K562 (cell line): ENCODE measurements at regions not wholly inside any gene's neighbourhood (a gene's known extent, or its start where the extent isn't known, plus 50 kb on each side); places are given as distances from the start of the nearest gene placed in this dataset.

Experiments used
- CC2D1A ChIP-seq: fragments of 450-650 bp; IDR thresholded peaks from 2 replicates; pipeline ENCODE4 v1.6.1; 2017; ENCODE audit warnings: mild to moderate bottlenecking
- CREM ChIP-seq: IDR thresholded peaks from 2 replicates; pipeline ENCODE4 v1.6.1; 2014; ENCODE audit warnings: antibody characterized with exemption, low read depth
- FOXA3 ChIP-seq, 2 experiments: fragments of 450-650 bp in 1 of 2; sonication (generic) in 1 of 2; formaldehyde crosslinking; IDR thresholded peaks in 1 of 2; conservative IDR thresholded peaks in 1 of 2; 2 replicates each; pipeline versions ENCODE4 v1.4.0 to v1.8.0; 2020 to 2022; ENCODE audit warnings: mild to moderate bottlenecking in 2 of 2, missing genetic modification reagents in 1 of 2
- LCOR ChIP-seq: sonication (generic); formaldehyde crosslinking; IDR thresholded peaks from 2 replicates; pipeline ENCODE4 v1.8.0; 2022; ENCODE audit warnings: mild to moderate bottlenecking, missing genetic modification reagents
- RBM15 ChIP-seq: fragments of 200-400 bp; formaldehyde crosslinking; IDR thresholded peaks from 2 replicates; pipeline ENCODE4 v1.6.1; 2018; ENCODE audit warnings: mild to moderate bottlenecking, low read length, moderate library complexity; ENCODE audit not compliant: insufficient read depth
- SMARCA5 ChIP-seq: fragments of 450-650 bp; IDR thresholded peaks from 2 replicates; pipeline ENCODE4 v1.6.1; 2016
- SRSF1 ChIP-seq: fragments of 200-400 bp; formaldehyde crosslinking; IDR thresholded peaks from 2 replicates; pipeline ENCODE4 v1.6.1; 2017; ENCODE audit warnings: mild to moderate bottlenecking, low read depth, low read length, moderate library complexity
- TEAD4 ChIP-seq, 2 experiments: sonication (generic) in 1 of 2; formaldehyde crosslinking in 1 of 2; IDR thresholded peaks; 2 replicates each; pipeline versions ENCODE4 v1.6.1 to v1.8.0; 2012 to 2022; ENCODE audit warnings: borderline replicate concordance in 1 of 2, inconsistent platforms in 1 of 2, low read length in 1 of 2, mild to moderate bottlenecking in 1 of 2, missing genetic modification reagents in 1 of 2
- ZC3H8 ChIP-seq: fragments of 450-650 bp; IDR thresholded peaks from 2 replicates; pipeline ENCODE4 v1.6.1; 2017
- ZNF780A ChIP-seq: fragments of 250-450 bp; sonication (Bioruptor Pico); IDR thresholded peaks from 2 replicates; pipeline ENCODE4 v1.5.0; 2021; ENCODE audit warnings: mild to moderate bottlenecking
- TF ChIP-seq, protein P1 (sequence below), 2 experiments: fragments of 200-800 bp in 1 of 2; sonication (Bioruptor generic) in 1 of 2; sonication (generic) in 1 of 2; formaldehyde crosslinking in 1 of 2; IDR thresholded peaks in 1 of 2; conservative IDR thresholded peaks in 1 of 2; 2 replicates each; pipeline versions ENCODE4 v1.5.0 to v1.6.1; 2016 to 2020; ENCODE audit warnings: missing compliant biosample characterization in 1 of 2, missing genetic modification characterization in 1 of 2, missing genetic modification reagents in 1 of 2
- TF ChIP-seq, protein P2 (sequence below), 2 experiments: IDR thresholded peaks in 1 of 2; conservative IDR thresholded peaks in 1 of 2; 2 replicates each; pipeline ENCODE4 v1.6.1; 2016; ENCODE audit warnings: low read depth in 2 of 2, mild to moderate bottlenecking in 1 of 2, missing compliant biosample characterization in 1 of 2, missing genetic modification characterization in 1 of 2, moderate library complexity in 1 of 2
- TF ChIP-seq, protein P3 (sequence below): fragments of 450-650 bp; formaldehyde crosslinking; IDR thresholded peaks from 2 replicates; pipeline ENCODE4 v1.4.0; 2022; ENCODE audit warnings: mild to moderate bottlenecking, moderate library complexity
- TF ChIP-seq, protein P4 (sequence below): fragments of 250-450 bp; sonication (Bioruptor Pico); IDR thresholded peaks from 2 replicates; pipeline ENCODE4 v1.8.0; 2021; ENCODE audit warnings: mild to moderate bottlenecking, moderate library complexity
- TF ChIP-seq, protein P5 (sequence below): sonication (generic); formaldehyde crosslinking; IDR thresholded peaks from 2 replicates; pipeline ENCODE4 v1.8.0; 2022; ENCODE audit warnings: mild to moderate bottlenecking, missing genetic modification reagents

DNA sequence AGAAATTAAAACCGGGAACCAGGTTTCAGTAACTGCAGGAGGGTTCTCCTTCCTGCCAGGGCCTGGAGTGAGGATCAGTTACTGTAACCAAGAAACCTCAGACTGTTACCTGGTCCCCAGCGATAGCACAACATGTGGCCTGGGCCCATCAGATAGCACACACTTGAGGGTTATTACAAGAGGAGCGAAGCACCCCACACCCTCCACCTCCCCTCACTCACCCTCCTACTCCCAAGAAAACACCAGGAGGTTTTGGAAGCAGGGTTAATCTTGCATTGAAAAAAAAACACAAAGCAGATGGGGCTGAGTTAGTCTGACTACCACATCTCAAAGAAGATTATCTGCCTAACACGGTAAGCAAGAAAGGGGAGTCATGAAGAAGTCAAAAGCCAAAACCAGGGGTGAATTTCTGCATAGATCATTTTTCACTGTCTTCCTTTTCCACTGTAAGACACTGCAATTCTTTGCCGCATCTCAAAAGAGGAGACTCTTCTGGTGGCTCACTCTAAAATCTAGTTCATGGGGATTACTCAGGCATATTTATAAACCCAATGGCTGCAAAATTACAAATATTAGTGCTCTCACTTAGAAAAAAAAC is 75.9 kb upstream of the DOCK9 start (continued):
- TF ChIP-seq, protein P1, sequence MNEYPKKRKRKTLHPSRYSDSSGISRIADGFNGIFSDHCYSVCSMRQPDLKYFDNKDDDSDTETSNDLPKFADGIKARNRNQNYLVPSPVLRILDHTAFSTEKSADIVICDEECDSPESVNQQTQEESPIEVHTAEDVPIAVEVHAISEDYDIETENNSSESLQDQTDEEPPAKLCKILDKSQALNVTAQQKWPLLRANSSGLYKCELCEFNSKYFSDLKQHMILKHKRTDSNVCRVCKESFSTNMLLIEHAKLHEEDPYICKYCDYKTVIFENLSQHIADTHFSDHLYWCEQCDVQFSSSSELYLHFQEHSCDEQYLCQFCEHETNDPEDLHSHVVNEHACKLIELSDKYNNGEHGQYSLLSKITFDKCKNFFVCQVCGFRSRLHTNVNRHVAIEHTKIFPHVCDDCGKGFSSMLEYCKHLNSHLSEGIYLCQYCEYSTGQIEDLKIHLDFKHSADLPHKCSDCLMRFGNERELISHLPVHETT (CRISPR knock-in tag; conservative IDR thresholded peaks at IDR 0.05 in 1 of 2, IDR thresholded peaks at IDR 0.05 in 1 of 2): 0 out of 4 replicates have a peak, but pooled peaks of 1 of the 2 experiments have one; percentile 40
- peak; percentile 78 for TF ChIP-seq CREM
- TF ChIP-seq CC2D1A: peak; percentile 97
- TF ChIP-seq TEAD4 (IDR thresholded peaks at IDR 0.05; ENCODE audit: low read length): peak; percentile 98
- TF ChIP-seq TEAD4 (CRISPR knock-in tag; IDR thresholded peaks at IDR 0.05; ENCODE audit: borderline replicate concordance): no peak
- TF ChIP-seq ZNF780A: no peak
- TF ChIP-seq, protein P2, sequence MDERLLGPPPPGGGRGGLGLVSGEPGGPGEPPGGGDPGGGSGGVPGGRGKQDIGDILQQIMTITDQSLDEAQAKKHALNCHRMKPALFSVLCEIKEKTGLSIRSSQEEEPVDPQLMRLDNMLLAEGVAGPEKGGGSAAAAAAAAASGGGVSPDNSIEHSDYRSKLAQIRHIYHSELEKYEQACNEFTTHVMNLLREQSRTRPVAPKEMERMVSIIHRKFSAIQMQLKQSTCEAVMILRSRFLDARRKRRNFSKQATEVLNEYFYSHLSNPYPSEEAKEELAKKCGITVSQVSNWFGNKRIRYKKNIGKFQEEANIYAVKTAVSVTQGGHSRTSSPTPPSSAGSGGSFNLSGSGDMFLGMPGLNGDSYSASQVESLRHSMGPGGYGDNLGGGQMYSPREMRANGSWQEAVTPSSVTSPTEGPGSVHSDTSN (CRISPR knock-in tag; IDR thresholded peaks at IDR 0.05; ENCODE audit: low read depth): no peak
- TF ChIP-seq, protein P2 (tag; conservative IDR thresholded peaks at IDR 0.05; ENCODE audit: low read depth): peak; percentile 33; the same call in 1 of the 2 replicates
- TF ChIP-seq, protein P3, sequence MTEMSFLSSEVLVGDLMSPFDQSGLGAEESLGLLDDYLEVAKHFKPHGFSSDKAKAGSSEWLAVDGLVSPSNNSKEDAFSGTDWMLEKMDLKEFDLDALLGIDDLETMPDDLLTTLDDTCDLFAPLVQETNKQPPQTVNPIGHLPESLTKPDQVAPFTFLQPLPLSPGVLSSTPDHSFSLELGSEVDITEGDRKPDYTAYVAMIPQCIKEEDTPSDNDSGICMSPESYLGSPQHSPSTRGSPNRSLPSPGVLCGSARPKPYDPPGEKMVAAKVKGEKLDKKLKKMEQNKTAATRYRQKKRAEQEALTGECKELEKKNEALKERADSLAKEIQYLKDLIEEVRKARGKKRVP (CRISPR knock-in tag): peak; percentile 38; the same call in 1 of the 2 replicates
- TF ChIP-seq, protein P4, sequence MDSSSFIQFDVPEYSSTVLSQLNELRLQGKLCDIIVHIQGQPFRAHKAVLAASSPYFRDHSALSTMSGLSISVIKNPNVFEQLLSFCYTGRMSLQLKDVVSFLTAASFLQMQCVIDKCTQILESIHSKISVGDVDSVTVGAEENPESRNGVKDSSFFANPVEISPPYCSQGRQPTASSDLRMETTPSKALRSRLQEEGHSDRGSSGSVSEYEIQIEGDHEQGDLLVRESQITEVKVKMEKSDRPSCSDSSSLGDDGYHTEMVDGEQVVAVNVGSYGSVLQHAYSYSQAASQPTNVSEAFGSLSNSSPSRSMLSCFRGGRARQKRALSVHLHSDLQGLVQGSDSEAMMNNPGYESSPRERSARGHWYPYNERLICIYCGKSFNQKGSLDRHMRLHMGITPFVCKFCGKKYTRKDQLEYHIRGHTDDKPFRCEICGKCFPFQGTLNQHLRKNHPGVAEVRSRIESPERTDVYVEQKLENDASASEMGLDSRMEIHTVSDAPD (CRISPR knock-in tag): no peak
- peak; percentile 42; the same call in 1 of the 2 replicates for TF ChIP-seq LCOR (CRISPR knock-in tag)
- 0 out of 4 replicates have a peak, but pooled peaks of 1 of the 2 experiments have one; percentile 20 for TF ChIP-seq FOXA3 (CRISPR knock-in tag; conservative IDR thresholded peaks at IDR 0.05 in 1 of 2, IDR thresholded peaks at IDR 0.05 in 1 of 2)
- TF ChIP-seq RBM15: no peak
- TF ChIP-seq, protein P5, sequence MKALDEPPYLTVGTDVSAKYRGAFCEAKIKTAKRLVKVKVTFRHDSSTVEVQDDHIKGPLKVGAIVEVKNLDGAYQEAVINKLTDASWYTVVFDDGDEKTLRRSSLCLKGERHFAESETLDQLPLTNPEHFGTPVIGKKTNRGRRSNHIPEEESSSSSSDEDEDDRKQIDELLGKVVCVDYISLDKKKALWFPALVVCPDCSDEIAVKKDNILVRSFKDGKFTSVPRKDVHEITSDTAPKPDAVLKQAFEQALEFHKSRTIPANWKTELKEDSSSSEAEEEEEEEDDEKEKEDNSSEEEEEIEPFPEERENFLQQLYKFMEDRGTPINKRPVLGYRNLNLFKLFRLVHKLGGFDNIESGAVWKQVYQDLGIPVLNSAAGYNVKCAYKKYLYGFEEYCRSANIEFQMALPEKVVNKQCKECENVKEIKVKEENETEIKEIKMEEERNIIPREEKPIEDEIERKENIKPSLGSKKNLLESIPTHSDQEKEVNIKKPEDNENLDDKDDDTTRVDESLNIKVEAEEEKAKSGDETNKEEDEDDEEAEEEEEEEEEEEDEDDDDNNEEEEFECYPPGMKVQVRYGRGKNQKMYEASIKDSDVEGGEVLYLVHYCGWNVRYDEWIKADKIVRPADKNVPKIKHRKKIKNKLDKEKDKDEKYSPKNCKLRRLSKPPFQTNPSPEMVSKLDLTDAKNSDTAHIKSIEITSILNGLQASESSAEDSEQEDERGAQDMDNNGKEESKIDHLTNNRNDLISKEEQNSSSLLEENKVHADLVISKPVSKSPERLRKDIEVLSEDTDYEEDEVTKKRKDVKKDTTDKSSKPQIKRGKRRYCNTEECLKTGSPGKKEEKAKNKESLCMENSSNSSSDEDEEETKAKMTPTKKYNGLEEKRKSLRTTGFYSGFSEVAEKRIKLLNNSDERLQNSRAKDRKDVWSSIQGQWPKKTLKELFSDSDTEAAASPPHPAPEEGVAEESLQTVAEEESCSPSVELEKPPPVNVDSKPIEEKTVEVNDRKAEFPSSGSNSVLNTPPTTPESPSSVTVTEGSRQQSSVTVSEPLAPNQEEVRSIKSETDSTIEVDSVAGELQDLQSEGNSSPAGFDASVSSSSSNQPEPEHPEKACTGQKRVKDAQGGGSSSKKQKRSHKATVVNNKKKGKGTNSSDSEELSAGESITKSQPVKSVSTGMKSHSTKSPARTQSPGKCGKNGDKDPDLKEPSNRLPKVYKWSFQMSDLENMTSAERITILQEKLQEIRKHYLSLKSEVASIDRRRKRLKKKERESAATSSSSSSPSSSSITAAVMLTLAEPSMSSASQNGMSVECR: no peak
- no peak for TF ChIP-seq SMARCA5
- no peak for TF ChIP-seq SRSF1
- TF ChIP-seq ZC3H8: no peak
